ENCODE measurements at regions not wholly inside any gene's neighbourhood (a gene's known extent, or its start where the extent isn't known, plus 50 kb on each side); places are given as distances from the start of the nearest gene placed in this dataset.

DNA sequence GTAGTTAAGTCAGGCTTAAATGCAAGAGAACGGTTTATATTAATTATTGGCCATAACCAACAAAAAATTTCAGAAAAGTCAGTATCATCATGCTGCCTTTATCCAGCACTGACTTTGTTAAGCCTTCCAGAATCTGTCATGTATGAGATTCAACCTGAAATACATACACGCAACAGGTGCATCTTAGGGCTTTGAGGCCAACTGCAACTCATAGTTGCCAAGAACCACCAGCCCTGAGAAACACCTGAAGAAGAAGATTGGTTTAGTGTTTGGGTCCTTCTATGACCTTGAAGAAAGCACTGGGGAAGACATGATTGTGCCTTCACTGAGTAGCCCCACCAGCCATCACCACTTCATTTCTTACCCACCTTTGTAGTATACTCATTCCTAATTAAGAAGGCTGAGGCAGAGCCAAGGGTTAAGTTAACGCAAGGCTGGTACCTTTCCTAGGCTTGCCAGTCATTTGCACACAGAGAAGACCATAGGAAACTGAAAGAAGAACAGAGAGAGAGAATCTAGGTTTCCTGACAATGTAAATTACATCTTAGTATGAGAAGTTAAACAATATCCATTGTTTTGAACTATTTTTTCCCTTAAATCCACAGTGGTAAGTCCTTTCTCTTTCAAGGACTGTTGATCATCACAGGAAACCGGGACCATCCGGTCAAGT lies 200.1 kb upstream of the PRKCQ start:
- H3K4me1 ChIP-seq (ENCODE audit: control insufficient read depth, insufficient read depth, low read length, poor library complexity, severe bottlenecking): no peaks in the 10 kb centered on the region
- H3K27me3 ChIP-seq (replicated peaks; ENCODE audit: control insufficient read depth, insufficient read depth, low read length, poor library complexity, severe bottlenecking): peaks cover 4% of the 10 kb centered on the region
- no peaks in the 10 kb centered on the region for H3K9me3 ChIP-seq (ENCODE audit: control insufficient read depth, low read length)
- H3K36me3 ChIP-seq (ENCODE audit: control insufficient read depth, insufficient read depth, low read length): no peaks in the 10 kb centered on the region
- H3K27ac ChIP-seq (ENCODE audit: insufficient read depth, low read length, poor library complexity, severe bottlenecking): no peak overlapping the region
- no peak for DNase-seq
- no peak overlapping the region for H3K4me3 ChIP-seq (ENCODE audit: insufficient read depth, low read depth, low read length, poor library complexity, severe bottlenecking)

GRCh38 chr10:6778992-6779701 lies 199.1 kb upstream of the PRKCQ start:
- H3K27me3 ChIP-seq (replicated peaks; ENCODE audit: control insufficient read depth, insufficient read depth, low read length, poor library complexity, severe bottlenecking): peaks cover 4% of the 10 kb centered on the region
- H3K4me3 ChIP-seq (ENCODE audit: insufficient read depth, low read depth, low read length, poor library complexity, severe bottlenecking): no peak overlapping the region
- H3K36me3 ChIP-seq (ENCODE audit: control insufficient read depth, insufficient read depth, low read length): no peaks in the 10 kb centered on the region
- no peak overlapping the region for H3K27ac ChIP-seq (ENCODE audit: insufficient read depth, low read length, poor library complexity, severe bottlenecking)
- DNase-seq: no peak
- H3K9me3 ChIP-seq (ENCODE audit: control insufficient read depth, low read length): no peaks in the 10 kb centered on the region
- no peaks in the 10 kb centered on the region for H3K4me1 ChIP-seq (ENCODE audit: control insufficient read depth, insufficient read depth, low read length, poor library complexity, severe bottlenecking)

- Histone ChIP-seq H3K36me3 (ENCODE audit: control insufficient read depth, insufficient read depth, low read length) (no peaks in the 10 kb centered on the region), H3K27me3 (replicated peaks; ENCODE audit: control insufficient read depth, insufficient read depth, low read length, poor library complexity, severe bottlenecking) (peaks cover 4% of the 10 kb centered on the region), H3K27ac (ENCODE audit: insufficient read depth, low read length, poor library complexity, severe bottlenecking) (no peak overlapping the region), H3K4me3 (ENCODE audit: insufficient read depth, low read depth, low read length, poor library complexity, severe bottlenecking) (no peak overlapping the region), H3K4me1 (ENCODE audit: control insufficient read depth, insufficient read depth, low read length, poor library complexity, severe bottlenecking) (no peaks in the 10 kb centered on the region), H3K9me3 (ENCODE audit: control insufficient read depth, low read length) (no peaks in the 10 kb centered on the region)
- no peak for DNase-seq
Measured at GRCh38 chr10:6776170-6776569, 196.1 kb upstream of the PRKCQ start.

DNA sequence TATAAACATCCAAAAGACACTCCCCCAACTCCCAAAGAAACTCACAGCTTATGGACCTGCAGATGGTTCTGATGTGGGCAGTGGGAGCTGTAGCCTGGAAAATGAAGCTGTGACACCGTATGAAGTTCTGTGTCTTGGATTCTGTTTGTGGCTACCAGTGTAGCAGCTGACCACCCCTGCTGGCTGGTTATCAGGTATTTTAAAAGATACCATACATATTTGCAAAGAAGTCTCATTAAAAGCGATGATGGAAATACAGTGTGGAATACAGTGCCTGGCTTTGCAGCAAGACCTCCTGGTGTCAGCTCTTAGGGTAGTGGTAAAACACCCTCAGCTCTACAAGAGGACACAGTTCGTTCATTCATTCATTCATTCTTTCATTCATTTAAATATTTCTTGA lies 194.3 kb upstream of the PRKCQ start:
- H3K27me3 ChIP-seq (replicated peaks; ENCODE audit: control insufficient read depth, insufficient read depth, low read length, poor library complexity, severe bottlenecking): peaks cover 4% of the 10 kb centered on the region
- no peak overlapping the region for H3K27ac ChIP-seq (ENCODE audit: insufficient read depth, low read length, poor library complexity, severe bottlenecking)
- no peaks in the 10 kb centered on the region for H3K36me3 ChIP-seq (ENCODE audit: control insufficient read depth, insufficient read depth, low read length)
- H3K4me1 ChIP-seq (ENCODE audit: control insufficient read depth, insufficient read depth, low read length, poor library complexity, severe bottlenecking): no peaks in the 10 kb centered on the region
- no peak overlapping the region for H3K4me3 ChIP-seq (ENCODE audit: insufficient read depth, low read depth, low read length, poor library complexity, severe bottlenecking)
- DNase-seq: no peak
- no peaks in the 10 kb centered on the region for H3K9me3 ChIP-seq (ENCODE audit: control insufficient read depth, low read length)

- DNase-seq: no peak
- Histone ChIP-seq H3K4me1 (ENCODE audit: control insufficient read depth, insufficient read depth, low read length, poor library complexity, severe bottlenecking) (no peaks in the 10 kb centered on the region), H3K36me3 (ENCODE audit: control insufficient read depth, insufficient read depth, low read length) (no peaks in the 10 kb centered on the region), H3K4me3 (ENCODE audit: insufficient read depth, low read depth, low read length, poor library complexity, severe bottlenecking) (no peak overlapping the region), H3K27me3 (replicated peaks; ENCODE audit: control insufficient read depth, insufficient read depth, low read length, poor library complexity, severe bottlenecking) (peaks cover 3% of the 10 kb centered on the region), H3K27ac (ENCODE audit: insufficient read depth, low read length, poor library complexity, severe bottlenecking) (no peak overlapping the region), H3K9me3 (ENCODE audit: control insufficient read depth, low read length) (no peaks in the 10 kb centered on the region)
Measured at GRCh38 chr10:6771331-6771730, 191.3 kb upstream of the PRKCQ start.

- no peaks in the 10 kb centered on the region for H3K9me3 ChIP-seq (ENCODE audit: control insufficient read depth, low read length)
- no peaks in the 10 kb centered on the region for H3K4me1 ChIP-seq (ENCODE audit: control insufficient read depth, insufficient read depth, low read length, poor library complexity, severe bottlenecking)
- H3K36me3 ChIP-seq (ENCODE audit: control insufficient read depth, insufficient read depth, low read length): no peaks in the 10 kb centered on the region
- no peak for DNase-seq
- no peak overlapping the region for H3K27ac ChIP-seq (ENCODE audit: insufficient read depth, low read length, poor library complexity, severe bottlenecking)
- peaks cover 3% of the 10 kb centered on the region for H3K27me3 ChIP-seq (replicated peaks; ENCODE audit: control insufficient read depth, insufficient read depth, low read length, poor library complexity, severe bottlenecking)
- H3K4me3 ChIP-seq (ENCODE audit: insufficient read depth, low read depth, low read length, poor library complexity, severe bottlenecking): no peak overlapping the region
Measured at GRCh38 chr10:6770846-6771245, 190.8 kb upstream of the PRKCQ start.

DNA sequence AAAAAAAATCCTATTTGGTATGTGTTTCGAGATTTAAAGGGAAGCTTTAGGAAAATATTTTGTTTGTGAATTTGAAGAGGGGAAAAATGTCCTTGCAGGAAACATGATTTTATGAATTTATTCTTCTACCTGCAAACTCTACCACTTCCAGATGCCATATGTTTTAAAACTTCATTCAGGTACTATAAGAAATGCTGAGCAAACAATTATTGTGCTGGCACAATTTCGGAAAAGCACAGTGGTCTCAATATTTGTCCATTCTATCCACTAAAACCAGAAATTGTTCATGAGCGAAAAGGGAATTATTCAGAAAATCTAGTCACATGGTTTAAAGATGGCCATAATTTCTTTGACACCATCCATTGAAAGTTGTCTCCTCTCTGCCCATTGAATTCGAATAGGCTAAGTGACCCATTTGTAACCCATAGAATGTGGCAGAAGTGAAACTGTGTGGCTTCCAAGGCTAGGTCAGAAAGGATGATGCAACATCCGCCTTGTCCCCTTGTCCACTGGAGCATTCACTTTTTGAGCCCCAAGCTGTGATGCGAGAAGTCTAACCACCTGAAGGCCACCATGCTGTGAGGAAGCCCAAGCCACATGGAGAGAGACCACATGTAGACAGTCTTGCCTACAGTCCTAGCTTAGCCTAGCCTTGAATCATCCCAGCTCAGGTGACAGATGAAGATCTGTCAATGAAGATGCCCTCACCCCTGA lies 189.8 kb upstream of the PRKCQ start:
- no peak for DNase-seq
- no peaks in the 10 kb centered on the region for H3K4me1 ChIP-seq (ENCODE audit: control insufficient read depth, insufficient read depth, low read length, poor library complexity, severe bottlenecking)

GRCh38 chr10:6766131-6766801 lies 186.2 kb upstream of the PRKCQ start:
- no peaks in the 10 kb centered on the region for H3K4me1 ChIP-seq (ENCODE audit: control insufficient read depth, insufficient read depth, low read length, poor library complexity, severe bottlenecking)
- H3K9me3 ChIP-seq (ENCODE audit: control insufficient read depth, low read length): no peaks in the 10 kb centered on the region
- no peak overlapping the region for H3K27ac ChIP-seq (ENCODE audit: insufficient read depth, low read length, poor library complexity, severe bottlenecking)
- no peak for DNase-seq
- no peak overlapping the region for H3K4me3 ChIP-seq (ENCODE audit: insufficient read depth, low read depth, low read length, poor library complexity, severe bottlenecking)
- no peaks in the 10 kb centered on the region for H3K36me3 ChIP-seq (ENCODE audit: control insufficient read depth, insufficient read depth, low read length)
- H3K27me3 ChIP-seq (replicated peaks; ENCODE audit: control insufficient read depth, insufficient read depth, low read length, poor library complexity, severe bottlenecking): peaks cover 8% of the 10 kb centered on the region

More for the DNA sequence above, 189.8 kb upstream of the PRKCQ start:
- H3K4me3 ChIP-seq (ENCODE audit: insufficient read depth, low read depth, low read length, poor library complexity, severe bottlenecking): no peak overlapping the region
- no peaks in the 10 kb centered on the region for H3K9me3 ChIP-seq (ENCODE audit: control insufficient read depth, low read length)
- H3K27me3 ChIP-seq (replicated peaks; ENCODE audit: control insufficient read depth, insufficient read depth, low read length, poor library complexity, severe bottlenecking): peaks cover 8% of the 10 kb centered on the region
- H3K27ac ChIP-seq (ENCODE audit: insufficient read depth, low read length, poor library complexity, severe bottlenecking): no peak overlapping the region
- H3K36me3 ChIP-seq (ENCODE audit: control insufficient read depth, insufficient read depth, low read length): no peaks in the 10 kb centered on the region

- no peaks in the 10 kb centered on the region for H3K36me3 ChIP-seq (ENCODE audit: control insufficient read depth, insufficient read depth, low read length)
- no peak overlapping the region for H3K4me3 ChIP-seq (ENCODE audit: insufficient read depth, low read depth, low read length, poor library complexity, severe bottlenecking)
- H3K27me3 ChIP-seq (replicated peaks; ENCODE audit: control insufficient read depth, insufficient read depth, low read length, poor library complexity, severe bottlenecking): peaks cover 14% of the 10 kb centered on the region
- H3K9me3 ChIP-seq (ENCODE audit: control insufficient read depth, low read length): no peaks in the 10 kb centered on the region
- H3K4me1 ChIP-seq (ENCODE audit: control insufficient read depth, insufficient read depth, low read length, poor library complexity, severe bottlenecking): no peaks in the 10 kb centered on the region
- H3K27ac ChIP-seq (ENCODE audit: insufficient read depth, low read length, poor library complexity, severe bottlenecking): no peak overlapping the region
- no peak for DNase-seq
Measured at GRCh38 chr10:6763423-6763822, 183.3 kb upstream of the PRKCQ start.

All from effector memory CD4-positive, alpha-beta T cell (primary cell).